Activated CD4-positive, alpha-beta T cell treated with anti-CD3 and anti-CD28 coated beads, Interleukin-2, amount 10 ng/mL, durations not matched to agents 7 days and 5 days (primary cell): ENCODE measurements at regions not wholly inside any gene's neighbourhood (a gene's known extent, or its start where the extent isn't known, plus 50 kb on each side); places are given as distances from the start of the nearest gene placed in this dataset.
"Not testable (repeated sequence)": the region's sequence is repeated elsewhere in the genome, so short reads cannot be mapped to it uniquely, and the experiment has no call there.

Source experiments
- CTCF ChIA-PET: fragments of 350-600 bp; sonication (Branson Sonifier 250); formaldehyde crosslinking; loops from one replicate; lab custom pipeline; 2021; ENCODE audit warnings: antibody characterized with exemption; lab: Charles Lee
- POLR2A ChIA-PET: fragments of 350-600 bp; sonication (Branson Sonifier 250); formaldehyde crosslinking; loops from one replicate; lab custom pipeline; 2021; ENCODE audit warnings: antibody characterized with exemption; lab: Charles Lee
- DNase-seq: peaks from one replicate; pipeline ENCODE4 v3.0.0-alpha.2; 2020
- H3K27ac Mint-ChIP-seq: one replicate; pipeline ENCODE4 v1.8.0; 2021; ENCODE audit warnings: mild to moderate bottlenecking, moderate library complexity, mixed read lengths
- H3K27me3 Mint-ChIP-seq: one replicate; pipeline ENCODE4 v1.8.0; 2021; ENCODE audit warnings: mixed read lengths
- H3K36me3 Mint-ChIP-seq: one replicate; pipeline ENCODE4 v1.8.0; 2021; ENCODE audit warnings: low read depth, mixed read lengths
- H3K4me1 Mint-ChIP-seq: one replicate; pipeline ENCODE4 v1.8.0; 2021; ENCODE audit warnings: mixed read lengths
- H3K4me3 Mint-ChIP-seq: one replicate; pipeline ENCODE4 v1.8.0; 2021; ENCODE audit warnings: mild to moderate bottlenecking, moderate library complexity, mixed read lengths
- H3K9me3 Mint-ChIP-seq: one replicate; pipeline ENCODE4 v1.8.0; 2021; ENCODE audit warnings: mixed read lengths

GRCh38 chr6:49145280-49145679 lies 317.8 kb downstream of the MMUT start:
- no peaks in the 10 kb centered on the region for H3K27me3 Mint-ChIP-seq
- H3K9me3 Mint-ChIP-seq: no peaks in the 10 kb centered on the region
- no peak overlapping the region for H3K27ac Mint-ChIP-seq
- ChIA-PET POLR2A (no interaction called here), CTCF (no interaction called here)
- H3K4me1 Mint-ChIP-seq: no peaks in the 10 kb centered on the region
- no peaks in the 10 kb centered on the region for H3K36me3 Mint-ChIP-seq
- no peak for DNase-seq
- H3K4me3 Mint-ChIP-seq: no peak overlapping the region

GRCh38 chr6:49142421-49143151 lies 320.5 kb downstream of the MMUT start:
- Mint-ChIP-seq H3K4me3 (no peak overlapping the region), H3K9me3 (no peaks in the 10 kb centered on the region), H3K4me1 (no peaks in the 10 kb centered on the region), H3K27ac (no peak overlapping the region), H3K36me3 (no peaks in the 10 kb centered on the region), H3K27me3 (no peaks in the 10 kb centered on the region)
- CTCF ChIA-PET: no interaction called here
- DNase-seq: no peak
- POLR2A ChIA-PET: no interaction called here

- H3K27ac Mint-ChIP-seq: no peak overlapping the region
- H3K4me1 Mint-ChIP-seq: no peaks in the 10 kb centered on the region
- no peak for DNase-seq
- peaks cover 15% of the 10 kb centered on the region for H3K9me3 Mint-ChIP-seq
- no peaks in the 10 kb centered on the region for H3K27me3 Mint-ChIP-seq
- no peak overlapping the region for H3K4me3 Mint-ChIP-seq
- POLR2A ChIA-PET: no interaction called here
- CTCF ChIA-PET: no interaction called here
- no peaks in the 10 kb centered on the region for H3K36me3 Mint-ChIP-seq
Measured at GRCh38 chr6:49121970-49122369, 341.1 kb downstream of the MMUT start.

GRCh38 chr6:49118478-49118877 lies 344.6 kb downstream of the MMUT start:
- Mint-ChIP-seq H3K4me1 (no peaks in the 10 kb centered on the region), H3K36me3 (no peaks in the 10 kb centered on the region), H3K27me3 (no peaks in the 10 kb centered on the region), H3K9me3 (peaks cover 11% of the 10 kb centered on the region), H3K4me3 (no peak overlapping the region), H3K27ac (no peak overlapping the region)
- POLR2A ChIA-PET: no interaction called here
- DNase-seq: no peak
- CTCF ChIA-PET: no interaction called here

- Mint-ChIP-seq H3K9me3 (peaks cover 2% of the 10 kb centered on the region), H3K36me3 (no peaks in the 10 kb centered on the region), H3K4me3 (no peak overlapping the region), H3K27me3 (no peaks in the 10 kb centered on the region), H3K4me1 (no peaks in the 10 kb centered on the region), H3K27ac (no peak overlapping the region)
- POLR2A ChIA-PET: no interaction called here
- CTCF ChIA-PET: no interaction called here
- DNase-seq: no peak
Measured at GRCh38 chr6:49110916-49111315, 352.1 kb downstream of the MMUT start.

- H3K4me1 Mint-ChIP-seq, H3K36me3 Mint-ChIP-seq, CTCF ChIA-PET, H3K4me3 Mint-ChIP-seq, H3K27me3 Mint-ChIP-seq, H3K27ac Mint-ChIP-seq, POLR2A ChIA-PET, H3K9me3 Mint-ChIP-seq: not testable (repeated sequence)
- DNase-seq: peak; percentile 6
Measured at GRCh38 chr6:49097664-49098063, 365.4 kb downstream of the MMUT start.

GRCh38 chr6:49097116-49097515 lies 365.9 kb downstream of the MMUT start:
- no peaks in the 10 kb centered on the region for H3K27me3 Mint-ChIP-seq
- no peaks in the 10 kb centered on the region for H3K36me3 Mint-ChIP-seq
- ChIA-PET POLR2A (no interaction called here), CTCF (no interaction called here)
- DNase-seq: no peak
- H3K27ac Mint-ChIP-seq: no peak overlapping the region
- H3K4me1 Mint-ChIP-seq: no peaks in the 10 kb centered on the region
- no peak overlapping the region for H3K4me3 Mint-ChIP-seq
- H3K9me3 Mint-ChIP-seq: peaks cover 2% of the 10 kb centered on the region

GRCh38 chr6:49088631-49089030 lies 374.4 kb downstream of the MMUT start:
- H3K27me3 Mint-ChIP-seq: no peaks in the 10 kb centered on the region
- ChIA-PET POLR2A (no interaction called here), CTCF (no interaction called here)
- no peaks in the 10 kb centered on the region for H3K4me1 Mint-ChIP-seq
- H3K27ac Mint-ChIP-seq: no peak overlapping the region
- no peak overlapping the region for H3K4me3 Mint-ChIP-seq
- DNase-seq: no peak
- H3K9me3 Mint-ChIP-seq: no peaks in the 10 kb centered on the region
- H3K36me3 Mint-ChIP-seq: no peaks in the 10 kb centered on the region

- H3K36me3 Mint-ChIP-seq: no peaks in the 10 kb centered on the region
- no peak for DNase-seq
- H3K27ac Mint-ChIP-seq: no peak overlapping the region
- POLR2A ChIA-PET: no interaction called here
- H3K4me3 Mint-ChIP-seq: no peak overlapping the region
- H3K27me3 Mint-ChIP-seq: no peaks in the 10 kb centered on the region
- no peaks in the 10 kb centered on the region for H3K4me1 Mint-ChIP-seq
- no peaks in the 10 kb centered on the region for H3K9me3 Mint-ChIP-seq
- CTCF ChIA-PET: no interaction called here
Measured at GRCh38 chr6:49087369-49087768, 375.7 kb downstream of the MMUT start.

- no peaks in the 10 kb centered on the region for H3K36me3 Mint-ChIP-seq
- CTCF ChIA-PET: no interaction called here
Measured at GRCh38 chr6:49082611-49083010, 380.4 kb downstream of the MMUT start.

GRCh38 chr6:49072885-49073620 lies 390.0 kb downstream of the MMUT start:
- H3K9me3 Mint-ChIP-seq: peaks cover 5% of the 10 kb centered on the region
- H3K4me1 Mint-ChIP-seq: no peaks in the 10 kb centered on the region
- no peaks in the 10 kb centered on the region for H3K36me3 Mint-ChIP-seq
- no peak for DNase-seq
- CTCF ChIA-PET: no interaction called here
- no peak overlapping the region for H3K27ac Mint-ChIP-seq
- H3K4me3 Mint-ChIP-seq: no peak overlapping the region
- no peaks in the 10 kb centered on the region for H3K27me3 Mint-ChIP-seq
- POLR2A ChIA-PET: no interaction called here

More at GRCh38 chr6:49082611-49083010, 380.4 kb downstream of the MMUT start:
- no peak for DNase-seq
- Mint-ChIP-seq H3K4me3 (no peak overlapping the region), H3K27me3 (no peaks in the 10 kb centered on the region), H3K4me1 (no peaks in the 10 kb centered on the region), H3K9me3 (peaks cover 2% of the 10 kb centered on the region), H3K27ac (no peak overlapping the region)
- POLR2A ChIA-PET: no interaction called here

GRCh38 chr6:49072146-49072545 lies 390.9 kb downstream of the MMUT start:
- no peaks in the 10 kb centered on the region for H3K27me3 Mint-ChIP-seq
- no peak overlapping the region for H3K27ac Mint-ChIP-seq
- DNase-seq: no peak
- H3K9me3 Mint-ChIP-seq: peaks cover 5% of the 10 kb centered on the region
- no peaks in the 10 kb centered on the region for H3K4me1 Mint-ChIP-seq
- no peak overlapping the region for H3K4me3 Mint-ChIP-seq
- ChIA-PET CTCF (no interaction called here), POLR2A (no interaction called here)
- H3K36me3 Mint-ChIP-seq: no peaks in the 10 kb centered on the region

- Mint-ChIP-seq H3K27ac (no peak overlapping the region), H3K27me3 (no peaks in the 10 kb centered on the region), H3K9me3 (peaks cover 5% of the 10 kb centered on the region), H3K4me1 (no peaks in the 10 kb centered on the region), H3K4me3 (no peak overlapping the region), H3K36me3 (no peaks in the 10 kb centered on the region)
- ChIA-PET CTCF (no interaction called here), POLR2A (no interaction called here)
- no peak for DNase-seq
Measured at GRCh38 chr6:49070411-49070810, 392.6 kb downstream of the MMUT start.

GRCh38 chr6:49054311-49054710 lies 408.7 kb downstream of the MMUT start:
- no peak overlapping the region for H3K4me3 Mint-ChIP-seq
- no peak overlapping the region for H3K27ac Mint-ChIP-seq
- H3K27me3 Mint-ChIP-seq: no peaks in the 10 kb centered on the region
- POLR2A ChIA-PET: no interaction called here
- H3K36me3 Mint-ChIP-seq: no peaks in the 10 kb centered on the region
- no peak for DNase-seq
- H3K4me1 Mint-ChIP-seq: no peaks in the 10 kb centered on the region
- H3K9me3 Mint-ChIP-seq: peaks cover 5% of the 10 kb centered on the region
- CTCF ChIA-PET: no interaction called here
